ENCODE measurements at regions not wholly inside any gene's neighbourhood (a gene's known extent, or its start where the extent isn't known, plus 50 kb on each side); places are given as distances from the start of the nearest gene placed in this dataset.
A peak's percentile ranks its signal among the peaks of the same experiment; 100 is the strongest.
"Not testable (repeated sequence)": the region's sequence is repeated elsewhere in the genome, so short reads cannot be mapped to it uniquely, and the experiment has no call there.

GRCh38 chr6:121934451-121934850 is 465.0 kb upstream of the HSF2 start:
- 84% methylated on average over 2 of the region's 2 CpGs for WGBS

GRCh38 chr6:121940728-121941127 is 458.7 kb upstream of the HSF2 start:
- WGBS: 88% methylated on average over 2 of the region's 2 CpGs
- no peak overlapping the region for H3K27ac ChIP-seq (replicated peaks in 1 of 4)
- DNase-seq (ENCODE audit: extremely low spot score): no peak
- no peaks in the 10 kb centered on the region for H3K36me3 ChIP-seq
- no peak overlapping the region for H3K4me3 ChIP-seq
- intact Hi-C loops (cut with DNase I): no loop called here
- peaks cover 0 to 2% (median 0%) of the 10 kb centered on the region in 4 donors for H3K9me3 ChIP-seq
- TF ChIP-seq EP300 (IDR thresholded peaks at IDR 0.05) (no peak), POLR2A (IDR thresholded peaks at IDR 0.05; ENCODE audit: low read depth) (no peak), CTCF (IDR thresholded peaks at IDR 0.05) (no peak), POLR2AphosphoS5 (IDR thresholded peaks at IDR 0.05) (no peak)
- no peaks in the 10 kb centered on the region for H3K4me1 ChIP-seq
- H3K27me3 ChIP-seq: no peaks in the 10 kb centered on the region

More at GRCh38 chr6:121934451-121934850, 465.0 kb upstream of the HSF2 start:
- intact Hi-C loops (cut with DNase I): no loop called here
- no peaks in the 10 kb centered on the region for H3K9me3 ChIP-seq
- no peak for TF ChIP-seq POLR2AphosphoS5 (IDR thresholded peaks at IDR 0.05)
- TF ChIP-seq CTCF (IDR thresholded peaks at IDR 0.05): no peak
- no peak for TF ChIP-seq EP300 (IDR thresholded peaks at IDR 0.05)
- no peak for TF ChIP-seq POLR2A (IDR thresholded peaks at IDR 0.05; ENCODE audit: low read depth)
- H3K27me3 ChIP-seq: no peaks in the 10 kb centered on the region
- no peak overlapping the region for H3K4me3 ChIP-seq
- no peak overlapping the region for H3K27ac ChIP-seq (replicated peaks in 1 of 4)
- DNase-seq (ENCODE audit: extremely low spot score): no peak
- no peaks in the 10 kb centered on the region for H3K36me3 ChIP-seq
- peaks cover 0 to 11% (median 4%) of the 10 kb centered on the region in 4 donors for H3K4me1 ChIP-seq

- TF ChIP-seq EP300 (IDR thresholded peaks at IDR 0.05) (no peak), CTCF (IDR thresholded peaks at IDR 0.05) (no peak), POLR2A (IDR thresholded peaks at IDR 0.05; ENCODE audit: low read depth) (no peak)
- Histone ChIP-seq H3K4me1 (no peaks in the 10 kb centered on the region), H3K36me3 (no peaks in the 10 kb centered on the region), H3K9me3 (peaks cover 0 to 2% (median 0%) of the 10 kb centered on the region in 4 donors), H3K27ac (replicated peaks in 1 of 4) (no peak overlapping the region), H3K4me3 (no peak overlapping the region), H3K27me3 (no peaks in the 10 kb centered on the region)
- intact Hi-C loops (cut with DNase I): no loop called here
- WGBS: 58% methylated on average over 1 of the region's 1 CpG
- DNase-seq (ENCODE audit: extremely low spot score): no peak
These were observed 455.1 kb upstream of the HSF2 start for GRCh38 chr6:121944354-121944753.

GRCh38 chr6:121951123-121951522 is 448.3 kb upstream of the HSF2 start:
- 73% methylated on average over 4 of the region's 4 CpGs for WGBS
- no peaks in the 10 kb centered on the region for H3K36me3 ChIP-seq
- TF ChIP-seq POLR2AphosphoS5 (IDR thresholded peaks at IDR 0.05): no peak
- no peak for TF ChIP-seq POLR2A (IDR thresholded peaks at IDR 0.05; ENCODE audit: low read depth)
- no peak for TF ChIP-seq CTCF (IDR thresholded peaks at IDR 0.05)
- no peak for TF ChIP-seq EP300 (IDR thresholded peaks at IDR 0.05)
- H3K9me3 ChIP-seq: no peaks in the 10 kb centered on the region
- no peaks in the 10 kb centered on the region for H3K27me3 ChIP-seq
- peak overlapping the region; percentile 64 to 77 (median 74) for H3K27ac ChIP-seq (replicated peaks in 1 of 4)
- peaks cover 0 to 22% (median 19%) of the 10 kb centered on the region in 4 donors for H3K4me1 ChIP-seq
- no peak for DNase-seq (ENCODE audit: extremely low spot score)
- intact Hi-C loops (cut with DNase I): loop anchor here (10.0 kb wide), 1 partner anchor 224 kb away; no protein-coding TSS in a partner anchor
- no peak overlapping the region for H3K4me3 ChIP-seq

- H3K4me1 ChIP-seq: peaks cover 0 to 28% (median 23%) of the 10 kb centered on the region in 4 donors
- H3K4me3 ChIP-seq: no peak overlapping the region
- TF ChIP-seq POLR2A (IDR thresholded peaks at IDR 0.05; ENCODE audit: low read depth): no peak
- peak; percentile 61 to 80 for TF ChIP-seq POLR2AphosphoS5 (IDR thresholded peaks at IDR 0.05)
- TF ChIP-seq EP300 (IDR thresholded peaks at IDR 0.05): peak; percentile 50
- no peak for TF ChIP-seq CTCF (IDR thresholded peaks at IDR 0.05)
- no peaks in the 10 kb centered on the region for H3K27me3 ChIP-seq
- H3K9me3 ChIP-seq: no peaks in the 10 kb centered on the region
- no peak for DNase-seq (ENCODE audit: extremely low spot score)
- H3K36me3 ChIP-seq: no peaks in the 10 kb centered on the region
- H3K27ac ChIP-seq (replicated peaks in 1 of 4): peak overlapping the region; percentile 64 to 77 (median 74)
- 57% methylated on average over 5 of the region's 5 CpGs for WGBS
- intact Hi-C loops (cut with DNase I): loop anchor here (10.0 kb wide), 1 partner anchor 223 kb away; no protein-coding TSS in a partner anchor
These were observed 447.5 kb upstream of the HSF2 start for GRCh38 chr6:121951918-121952379.

GRCh38 chr6:121955401-121955800 is 444.1 kb upstream of the HSF2 start:
- not testable (repeated sequence) for H3K27ac ChIP-seq (replicated peaks in 1 of 4); H3K4me3 ChIP-seq; H3K36me3 ChIP-seq; H3K9me3 ChIP-seq; DNase-seq (ENCODE audit: extremely low spot score); H3K27me3 ChIP-seq
- intact Hi-C loops (cut with DNase I): loop anchor here (10.0 kb wide), 1 partner anchor 219 kb away; no protein-coding TSS in a partner anchor
- 97% methylated on average over 2 of the region's 2 CpGs for WGBS
- H3K4me1 ChIP-seq: peaks cover 0 to 39% (median 32%) of the 10 kb centered on the region in 4 donors
